Esophagus squamous epithelium (tissue), 4 donors: ENCODE measurements at regions not wholly inside any gene's neighbourhood (a gene's known extent, or its start where the extent isn't known, plus 50 kb on each side); places are given as distances from the start of the nearest gene placed in this dataset.

Experiments
- POLR2A ChIP-seq, 4 donors: fragments of 450-650 bp; IDR thresholded peaks; one replicate each; pipeline ENCODE4 v1.6.1; 2017; ENCODE audit warnings: antibody characterized with exemption in 4 of 4, mild to moderate bottlenecking in 4 of 4, moderate library complexity in 3 of 4
- TF ChIP-seq, protein P1 (sequence below), 6 experiments: fragments of 450-650 bp in 4 of 6; fragments of 200-600 bp in 2 of 6; sonication (generic) in 2 of 6; IDR thresholded peaks; one replicate each; pipeline ENCODE4 v1.5.1; 2016 to 2019; ENCODE audit warnings: antibody characterized with exemption in 6 of 6, mild to moderate bottlenecking in 4 of 6, moderate library complexity in 4 of 6

GRCh38 chr4:167893531-167893930 is 198.8 kb upstream of the ANXA10 start:
- TF ChIP-seq POLR2A (IDR thresholded peaks at IDR 0.05) = no peak
- TF ChIP-seq, protein P1, sequence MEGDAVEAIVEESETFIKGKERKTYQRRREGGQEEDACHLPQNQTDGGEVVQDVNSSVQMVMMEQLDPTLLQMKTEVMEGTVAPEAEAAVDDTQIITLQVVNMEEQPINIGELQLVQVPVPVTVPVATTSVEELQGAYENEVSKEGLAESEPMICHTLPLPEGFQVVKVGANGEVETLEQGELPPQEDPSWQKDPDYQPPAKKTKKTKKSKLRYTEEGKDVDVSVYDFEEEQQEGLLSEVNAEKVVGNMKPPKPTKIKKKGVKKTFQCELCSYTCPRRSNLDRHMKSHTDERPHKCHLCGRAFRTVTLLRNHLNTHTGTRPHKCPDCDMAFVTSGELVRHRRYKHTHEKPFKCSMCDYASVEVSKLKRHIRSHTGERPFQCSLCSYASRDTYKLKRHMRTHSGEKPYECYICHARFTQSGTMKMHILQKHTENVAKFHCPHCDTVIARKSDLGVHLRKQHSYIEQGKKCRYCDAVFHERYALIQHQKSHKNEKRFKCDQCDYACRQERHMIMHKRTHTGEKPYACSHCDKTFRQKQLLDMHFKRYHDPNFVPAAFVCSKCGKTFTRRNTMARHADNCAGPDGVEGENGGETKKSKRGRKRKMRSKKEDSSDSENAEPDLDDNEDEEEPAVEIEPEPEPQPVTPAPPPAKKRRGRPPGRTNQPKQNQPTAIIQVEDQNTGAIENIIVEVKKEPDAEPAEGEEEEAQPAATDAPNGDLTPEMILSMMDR (IDR thresholded peaks at IDR 0.05) = no peak
